ENCODE measurements at regions not wholly inside any gene's neighbourhood (a gene's known extent, or its start where the extent isn't known, plus 50 kb on each side); places are given as distances from the start of the nearest gene placed in this dataset.
A peak's percentile ranks its signal among the peaks of the same experiment; 100 is the strongest.
"Not testable (repeated sequence)": the region's sequence is repeated elsewhere in the genome, so short reads cannot be mapped to it uniquely, and the experiment has no call there.

DNA sequence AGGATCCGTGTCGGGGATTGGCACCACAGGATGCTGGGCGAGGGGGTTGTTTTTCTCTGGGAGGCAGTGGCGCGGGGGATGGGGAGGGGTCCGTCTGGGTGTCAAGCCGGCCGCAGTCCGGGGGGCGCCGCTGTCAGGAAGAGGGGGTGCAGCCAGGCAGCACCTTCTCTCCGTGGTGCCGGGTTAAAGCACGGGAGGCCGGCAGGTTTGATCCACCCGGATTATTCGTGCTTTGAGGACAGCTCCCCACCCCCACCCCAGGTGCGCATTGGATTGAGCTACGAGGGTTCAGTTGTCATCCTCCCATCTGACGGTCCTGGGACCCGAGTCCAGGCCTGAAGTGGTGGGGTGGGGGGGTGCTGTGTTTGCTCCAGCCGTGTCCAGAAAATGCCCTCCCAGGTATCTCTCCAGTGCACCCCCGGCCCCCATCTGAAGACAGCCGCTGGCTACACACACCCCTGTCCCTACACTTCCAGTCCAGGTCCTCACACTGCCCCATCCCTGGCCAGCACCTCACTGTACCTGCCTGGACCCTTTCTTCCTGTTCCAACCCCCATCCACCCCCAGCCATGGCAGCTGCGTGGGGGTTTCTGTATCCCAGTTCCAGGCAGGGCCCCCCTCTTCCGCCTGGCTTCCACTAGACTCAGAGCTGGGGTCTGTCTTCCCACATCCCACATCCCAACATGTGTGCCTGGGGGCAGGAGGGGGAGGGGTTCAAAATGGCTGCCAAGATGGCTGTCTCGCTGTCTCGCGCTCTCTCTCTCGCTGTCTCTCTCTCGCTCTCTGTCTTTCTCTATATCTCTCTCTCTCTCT, 114.0 kb downstream of the CRLF3 start:
- CTCF ChIA-PET; DNase-seq (ENCODE audit: extremely low spot score); POLR2A ChIA-PET: not testable (repeated sequence)

DNA sequence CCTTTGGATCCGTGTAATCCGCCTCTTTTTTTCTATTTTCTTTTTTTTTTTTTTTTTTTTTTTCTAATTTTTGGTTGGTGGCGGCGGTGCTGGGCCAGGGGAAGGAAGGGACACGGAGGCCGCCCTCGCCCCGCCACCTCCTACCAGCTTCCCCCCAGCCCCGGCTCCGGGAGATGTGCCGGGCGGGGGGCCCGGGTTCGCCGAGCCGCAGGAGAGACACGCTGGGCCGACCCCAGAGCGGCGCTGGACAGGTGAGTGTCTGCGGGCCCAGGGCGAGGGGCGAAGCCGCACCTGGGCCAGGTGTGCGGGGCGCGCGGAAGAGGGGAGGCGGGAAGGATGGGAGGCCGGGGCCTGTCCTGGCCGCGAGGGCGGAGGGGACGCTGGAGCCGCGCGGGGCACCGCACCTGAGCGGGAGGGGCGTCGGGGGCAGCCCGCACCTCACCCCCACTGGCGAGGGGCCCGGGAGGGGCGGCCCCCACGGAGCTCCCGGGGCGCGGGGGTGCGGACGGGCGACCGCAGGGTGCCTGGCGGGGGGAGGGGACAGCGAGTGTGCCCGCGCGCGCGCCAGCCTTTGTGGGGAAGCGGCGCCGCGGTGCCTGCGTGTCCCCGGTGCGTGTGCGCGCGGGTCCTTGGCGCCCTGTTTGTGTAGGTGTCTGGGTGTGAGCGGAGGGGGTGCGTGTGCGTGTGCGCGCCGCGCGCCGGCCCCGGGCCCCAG, 114.8 kb downstream of the CRLF3 start:
- CTCF ChIA-PET: interaction anchor here (0.6 kb wide), 1 partner anchor 54 kb away, joined by 6 read pairs; no protein-coding TSS in a partner anchor
- POLR2A ChIA-PET: interaction anchor here (0.9 to 1.4 kb wide), 2 partner anchors 109 to 115 kb away, joined by 3 to 5 read pairs; partner anchors contain the start of gene CRLF3
- not testable (repeated sequence) for DNase-seq (ENCODE audit: extremely low spot score)

DNA sequence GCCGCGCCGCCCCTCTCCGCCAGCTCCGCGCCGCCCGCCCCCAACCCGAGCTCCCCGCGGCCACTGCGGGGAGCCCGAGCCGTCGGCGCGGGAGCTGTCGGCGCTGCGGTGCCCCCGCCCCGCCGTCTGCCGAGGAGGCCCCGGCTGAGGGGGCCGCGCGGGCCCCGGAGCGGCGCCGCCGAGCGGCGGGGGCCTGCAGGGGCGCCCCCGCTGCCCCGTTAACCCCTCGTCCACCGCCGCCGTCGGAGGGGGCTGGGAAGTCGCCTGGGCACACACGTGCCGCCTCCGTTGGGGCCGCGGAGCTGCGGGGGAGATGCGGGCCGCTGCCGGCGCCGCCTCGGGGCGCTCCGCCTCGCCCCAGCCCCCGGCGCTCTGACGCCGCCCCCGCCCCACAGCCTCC, 115.4 kb downstream of the CRLF3 start:
- not testable (repeated sequence) for DNase-seq (ENCODE audit: extremely low spot score)
- ChIA-PET POLR2A (interaction anchor here (0.9 to 1.4 kb wide), 2 partner anchors 108 to 115 kb away, joined by 3 to 5 read pairs; partner anchors contain the start of gene CRLF3), CTCF (interaction anchor here (0.6 kb wide), 1 partner anchor 53 kb away, joined by 6 read pairs; no protein-coding TSS in a partner anchor)

DNA sequence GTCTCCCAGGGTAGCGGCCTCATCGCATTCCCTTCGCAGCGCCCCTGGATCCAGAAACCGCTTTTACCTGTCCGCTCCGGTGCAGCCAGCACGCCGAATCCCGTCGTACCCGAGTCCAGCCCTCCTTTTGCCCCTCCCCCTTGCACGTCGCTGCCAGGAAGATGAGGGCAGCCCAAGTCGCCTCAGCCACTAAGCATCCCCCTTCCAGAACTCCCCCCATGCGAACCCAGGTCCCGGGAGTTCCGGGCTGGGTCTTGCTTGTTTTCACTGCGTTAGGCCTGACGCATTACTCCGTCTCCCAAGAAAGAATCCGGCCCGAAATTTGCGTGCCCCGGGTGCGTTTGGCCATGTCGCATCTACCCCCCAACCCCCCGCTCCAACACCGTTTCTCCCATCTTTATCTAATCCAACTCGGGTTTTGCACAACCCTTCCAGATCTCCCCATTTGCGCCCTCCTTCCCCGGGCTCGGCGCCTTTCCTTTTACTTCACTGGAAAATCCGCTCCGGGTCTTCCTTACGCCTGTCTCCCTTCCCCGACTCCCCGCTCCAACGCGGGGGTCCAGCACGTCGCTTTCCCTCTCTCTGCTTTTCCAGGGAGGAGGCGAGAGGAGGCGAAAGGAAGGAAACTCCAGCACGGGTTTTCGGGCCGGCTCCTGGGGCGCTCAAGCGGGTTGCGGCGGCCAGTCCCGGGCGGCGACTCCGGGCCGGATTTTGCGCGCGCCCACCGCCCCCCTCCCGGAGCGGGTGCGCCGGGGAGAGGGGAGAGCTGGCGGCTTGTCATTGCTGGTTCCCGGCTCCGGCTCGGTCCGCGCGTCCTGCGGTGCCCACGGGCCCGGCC, 116.0 kb downstream of the CRLF3 start:
- peak; percentile 42 for DNase-seq (ENCODE audit: extremely low spot score)
- ChIA-PET POLR2A (interaction anchor here (0.9 to 1.4 kb wide), 2 partner anchors 108 to 116 kb away, joined by 3 to 5 read pairs; partner anchors contain the start of gene CRLF3), CTCF (interaction anchor here (0.6 kb wide), 1 partner anchor 52 kb away, joined by 6 read pairs; no protein-coding TSS in a partner anchor)
- TF ChIP-seq L3MBTL2 (conservative IDR thresholded peaks at IDR 0.05): 0 out of 2 replicates have a peak, but pooled peaks have one; percentile 19
- TF ChIP-seq FOXM1 (IDR thresholded peaks at IDR 0.05; ENCODE audit: borderline replicate concordance): peak; percentile 98

DNA sequence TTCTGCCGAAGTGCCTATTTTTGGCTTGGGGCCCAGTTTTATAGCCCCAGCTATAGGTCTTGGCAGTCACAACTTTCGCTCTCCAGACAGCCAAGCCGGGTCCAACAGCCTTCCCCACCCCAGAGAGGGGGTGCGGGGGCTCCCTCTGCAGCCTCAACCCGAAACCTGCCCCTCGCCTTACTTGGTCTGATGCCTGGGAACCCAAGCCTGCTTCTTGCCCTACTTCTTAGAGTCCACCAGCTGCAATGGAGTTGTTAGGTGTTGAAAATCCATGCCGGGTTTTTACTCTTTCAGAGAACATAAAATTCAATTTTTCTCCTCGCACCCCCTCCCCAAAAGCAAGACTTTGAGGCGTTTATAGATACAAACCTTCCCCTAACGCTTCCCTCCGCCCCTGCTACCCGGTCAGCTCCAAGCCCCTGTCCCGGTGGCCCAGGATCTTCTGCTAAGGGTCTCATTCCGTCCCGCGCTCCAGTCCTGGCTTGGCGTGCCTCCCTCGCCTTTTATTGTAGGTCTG, 116.7 kb downstream of the CRLF3 start:
- DNase-seq (ENCODE audit: extremely low spot score); POLR2A ChIA-PET; CTCF ChIA-PET: not testable (repeated sequence)

DNA sequence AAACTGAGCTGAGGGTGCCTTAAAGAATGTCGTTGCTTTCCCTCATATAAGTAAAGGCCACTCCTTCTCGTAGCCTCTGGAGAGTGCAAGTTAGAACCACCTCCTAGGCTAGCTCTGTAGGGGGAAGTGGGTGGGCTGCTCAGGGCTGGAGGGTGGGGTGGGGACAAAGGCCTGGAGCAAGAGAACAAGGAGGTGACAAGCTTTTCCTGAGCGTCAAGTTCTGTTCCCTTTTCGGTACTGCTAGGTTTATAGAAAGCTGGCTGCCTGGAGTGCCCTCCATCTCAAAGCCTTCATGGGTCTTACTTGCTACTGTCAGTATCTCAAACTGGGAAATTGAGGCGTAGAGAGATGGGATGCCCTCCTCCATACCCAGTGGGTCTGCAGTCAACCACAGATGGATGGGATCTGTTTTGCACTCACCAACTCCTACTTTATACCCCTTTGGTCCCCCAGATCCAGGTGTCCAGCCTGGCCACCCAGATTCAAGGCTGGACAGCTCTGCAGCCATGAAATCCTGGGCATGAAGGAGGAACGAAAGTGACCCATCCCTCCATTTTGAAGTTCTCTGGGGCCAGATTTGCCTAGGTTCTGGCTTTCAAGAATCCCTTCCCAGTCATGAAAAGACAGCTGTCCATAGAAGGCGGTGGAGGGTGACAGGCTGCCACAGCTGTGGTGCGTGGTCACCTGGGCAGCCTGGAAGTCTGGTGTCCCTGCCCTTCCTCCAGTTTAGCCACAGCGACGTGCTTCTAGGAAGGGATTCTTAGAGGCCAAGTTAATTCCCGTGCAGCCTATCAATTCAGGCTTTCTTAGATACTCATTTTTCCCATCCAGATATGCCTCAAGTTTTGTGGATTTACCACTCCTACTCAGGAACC, 117.8 kb downstream of the CRLF3 start:
- DNase-seq (ENCODE audit: extremely low spot score); POLR2A ChIA-PET; CTCF ChIA-PET: not testable (repeated sequence)

DNA sequence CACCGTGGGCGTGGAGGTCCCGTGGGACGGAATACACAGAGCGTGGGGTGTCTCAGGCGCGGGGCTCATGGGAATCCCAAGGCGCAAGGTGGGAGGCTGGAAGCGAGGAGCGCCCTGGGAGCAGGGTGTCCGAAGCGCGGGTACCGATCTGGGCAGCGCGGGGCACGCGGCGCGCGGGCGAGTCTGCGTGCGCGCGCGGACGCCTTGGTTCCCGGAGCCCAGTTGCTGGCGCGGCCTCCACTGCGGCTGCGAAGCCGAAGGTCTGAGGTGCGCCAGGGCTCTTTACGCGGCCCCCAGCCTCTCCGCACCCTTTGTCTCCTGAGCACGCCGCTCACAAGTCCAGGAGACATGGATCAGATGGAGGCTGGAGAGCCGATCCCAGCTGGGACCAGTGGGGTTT, 118.5 kb downstream of the CRLF3 start:
- CTCF ChIA-PET; DNase-seq (ENCODE audit: extremely low spot score); POLR2A ChIA-PET: not testable (repeated sequence)

DNA sequence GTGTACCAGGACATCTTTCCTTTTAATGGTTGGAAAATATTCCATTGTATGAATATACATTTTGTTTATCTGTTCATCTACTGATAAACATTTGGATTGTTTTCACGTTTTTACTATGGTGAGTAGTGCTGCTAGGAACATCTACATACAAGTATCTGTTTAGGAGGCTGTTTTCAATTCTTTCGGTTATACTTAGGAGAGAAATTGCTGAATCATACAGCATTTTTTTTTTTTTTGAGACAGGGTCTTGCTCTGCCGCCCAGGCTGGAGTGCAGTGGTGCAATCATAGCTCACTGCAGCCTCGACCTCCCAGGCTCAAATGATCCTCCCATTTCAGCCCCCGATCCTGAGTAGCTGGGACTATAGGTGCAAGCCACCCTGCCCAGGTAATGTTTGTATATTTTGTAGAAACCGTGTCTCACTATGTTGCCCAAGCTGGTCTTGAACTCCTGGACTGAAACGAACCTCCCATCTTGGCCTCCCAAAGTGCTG, 122.9 kb downstream of the CRLF3 start:
- TF ChIP-seq, protein P1, sequence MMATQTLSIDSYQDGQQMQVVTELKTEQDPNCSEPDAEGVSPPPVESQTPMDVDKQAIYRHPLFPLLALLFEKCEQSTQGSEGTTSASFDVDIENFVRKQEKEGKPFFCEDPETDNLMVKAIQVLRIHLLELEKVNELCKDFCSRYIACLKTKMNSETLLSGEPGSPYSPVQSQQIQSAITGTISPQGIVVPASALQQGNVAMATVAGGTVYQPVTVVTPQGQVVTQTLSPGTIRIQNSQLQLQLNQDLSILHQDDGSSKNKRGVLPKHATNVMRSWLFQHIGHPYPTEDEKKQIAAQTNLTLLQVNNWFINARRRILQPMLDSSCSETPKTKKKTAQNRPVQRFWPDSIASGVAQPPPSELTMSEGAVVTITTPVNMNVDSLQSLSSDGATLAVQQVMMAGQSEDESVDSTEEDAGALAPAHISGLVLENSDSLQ (IDR thresholded peaks at IDR 0.05): no peak
- no peak for TF ChIP-seq BHLHE40 (IDR thresholded peaks at IDR 0.05; ENCODE audit: borderline replicate concordance)
- ChIA-PET POLR2A (no interaction called here), CTCF (interaction anchor here (0.7 kb wide), 1 partner anchor 665 kb away, joined by 3 read pairs; no protein-coding TSS in a partner anchor)
- DNase-seq (ENCODE audit: extremely low spot score): no peak

DNA sequence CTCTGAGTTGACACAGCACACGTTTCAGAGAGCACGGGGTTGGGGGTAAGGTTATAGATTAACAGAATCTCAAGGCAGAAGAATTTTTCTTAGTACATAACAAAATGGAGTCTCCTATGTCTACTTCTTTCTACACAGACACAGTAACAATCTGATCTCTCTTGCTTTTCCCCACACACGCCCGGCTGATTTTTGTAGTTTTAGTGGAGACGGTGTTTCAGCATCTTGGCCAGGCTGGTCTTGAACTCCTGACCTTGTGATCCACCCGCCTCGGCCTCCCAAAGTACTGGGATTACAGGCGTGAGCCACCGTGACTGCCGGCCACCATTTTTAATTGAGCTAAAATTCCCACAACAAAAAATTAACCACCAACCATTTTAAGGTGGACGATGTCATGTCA, 123.7 kb downstream of the CRLF3 start:
- POLR2A ChIA-PET, CTCF ChIA-PET: not testable (repeated sequence)

DNA sequence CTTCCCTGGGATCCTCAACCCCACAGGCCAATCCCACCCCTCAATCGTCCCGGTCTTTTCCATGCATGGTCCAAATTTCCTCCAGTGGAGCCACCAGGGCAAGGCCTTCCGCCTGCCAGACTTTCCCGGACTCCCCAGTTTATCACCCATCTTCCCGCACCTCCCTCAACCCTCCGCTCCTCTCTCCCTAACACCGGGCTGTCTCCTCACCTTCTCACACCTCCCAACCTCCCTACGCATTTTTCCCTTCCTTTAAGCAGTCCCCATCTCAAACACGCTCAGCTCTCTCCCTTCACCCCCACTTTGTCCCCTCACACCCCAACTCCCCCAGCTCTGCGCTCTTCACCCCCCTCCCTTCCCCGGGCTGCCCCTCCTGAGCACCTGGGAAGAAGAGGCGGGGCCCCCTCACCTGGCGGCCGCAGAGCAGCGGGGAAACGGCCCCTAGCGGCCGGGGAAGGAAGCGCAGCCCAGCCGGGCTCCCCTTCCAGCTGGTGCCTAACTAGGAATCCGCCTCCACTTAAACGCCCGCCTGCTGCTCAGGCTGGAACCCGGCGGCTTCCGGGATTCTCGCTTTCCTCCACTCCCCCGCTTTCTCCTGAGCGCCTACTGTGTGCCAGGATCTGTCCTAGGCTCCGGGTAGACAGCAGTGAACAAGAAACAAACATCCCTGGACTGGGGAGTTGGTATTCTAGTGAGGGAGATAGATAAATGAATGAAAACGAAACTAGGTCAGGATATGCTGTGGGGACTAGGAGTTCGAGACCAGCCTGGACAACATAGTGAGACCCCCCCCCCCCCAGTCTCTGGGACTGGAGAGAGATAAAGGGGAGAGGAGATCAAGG, 126.7 kb downstream of the CRLF3 start:
- CTCF ChIA-PET: interaction anchor here (0.5 kb wide), 1 partner anchor 128 kb away, joined by 4 read pairs; no protein-coding TSS in a partner anchor
- POLR2A ChIA-PET: not testable (repeated sequence)

More for the DNA sequence above, 123.7 kb downstream of the CRLF3 start:
- not testable (repeated sequence) for DNase-seq (ENCODE audit: extremely low spot score)

More for the DNA sequence above, 126.7 kb downstream of the CRLF3 start:
- DNase-seq (ENCODE audit: extremely low spot score): peak; percentile 42
